CD4-positive, alpha-beta T cell (primary cell): ENCODE measurements at regions not wholly inside any gene's neighbourhood (a gene's known extent, or its start where the extent isn't known, plus 50 kb on each side); places are given as distances from the start of the nearest gene placed in this dataset.
"Not testable (repeated sequence)": the region's sequence is repeated elsewhere in the genome, so short reads cannot be mapped to it uniquely, and the experiment has no call there.

Experiments
- ATAC-seq: fragments of 200-7000 bp; cut with Tn5 transposase; one replicate; pipeline ENCODE4 v1.10.0; 2022; ENCODE audit warnings: mild to moderate bottlenecking; ENCODE audit not compliant: poor library complexity
- CTCF ChIA-PET: fragments of 350-600 bp; sonication (Branson Sonifier 250); formaldehyde crosslinking; loops from one replicate; lab custom pipeline; 2021; ENCODE audit warnings: antibody characterized with exemption, inconsistent platforms; lab: Charles Lee
- POLR2A ChIA-PET: fragments of 350-600 bp; sonication (Branson Sonifier 250); formaldehyde crosslinking; loops from one replicate; lab custom pipeline; 2021; ENCODE audit warnings: antibody characterized with exemption, inconsistent platforms; lab: Charles Lee
- DNase-seq, 14 experiments: peaks; one replicate each; pipeline ENCODE4 v3.0.0-alpha.2; 2013 to 2020; ENCODE audit warnings: mixed read lengths in 2 of 14
- H3K27ac ChIP-seq, 2 donors: one replicate each; pipeline versions ENCODE4 v1.5.1 to v1.7.0; 2013; ENCODE audit warnings: low read length in 2 of 2, low read depth in 1 of 2, mild to moderate bottlenecking in 1 of 2
- H3K27me3 ChIP-seq, 2 experiments: 1 replicate in 1 of 2; 2 replicates in 1 of 2; pipeline versions ENCODE4 v1.6.1 to v1.7.0; 2013; ENCODE audit warnings: low read length in 2 of 2, control low read depth in 1 of 2, mild to moderate bottlenecking in 1 of 2, moderate library complexity in 1 of 2; ENCODE audit not compliant: insufficient read depth in 2 of 2, control insufficient read depth in 1 of 2
- H3K36me3 ChIP-seq: one replicate; pipeline ENCODE4 v1.6.1; 2013; ENCODE audit warnings: low read length, control low read depth; ENCODE audit not compliant: insufficient read depth
- H3K4me1 ChIP-seq: one replicate; pipeline ENCODE4 v1.6.1; 2013; ENCODE audit warnings: low read length, control low read depth; ENCODE audit not compliant: insufficient read depth
- H3K4me3 ChIP-seq: one replicate; pipeline ENCODE4 v1.5.1; 2013; ENCODE audit warnings: mild to moderate bottlenecking, low read length, moderate library complexity
- H3K9me3 ChIP-seq, 2 experiments: 1 replicate in 1 of 2; 2 replicates in 1 of 2; pipeline versions ENCODE4 v1.6.1 to v1.7.0; 2013; ENCODE audit warnings: low read length in 2 of 2, mild to moderate bottlenecking in 2 of 2, control low read depth in 1 of 2, moderate library complexity in 1 of 2; ENCODE audit not compliant: control insufficient read depth in 1 of 2, insufficient read depth in 1 of 2
- H3K27ac Mint-ChIP-seq: one replicate; pipeline ENCODE4 v1.8.0; 2020; ENCODE audit warnings: mixed read lengths
- H3K27me3 Mint-ChIP-seq: one replicate; pipeline ENCODE4 v1.8.0; 2021; ENCODE audit warnings: mixed read lengths
- H3K36me3 Mint-ChIP-seq: one replicate; pipeline ENCODE4 v1.8.0; 2021; ENCODE audit warnings: low read depth, mixed read lengths
- H3K4me1 Mint-ChIP-seq: one replicate; pipeline ENCODE4 v1.8.0; 2021; ENCODE audit warnings: low read depth, mixed read lengths
- H3K4me3 Mint-ChIP-seq: one replicate; pipeline ENCODE4 v1.8.0; 2020; ENCODE audit warnings: mild to moderate bottlenecking, mixed read lengths
- H3K9me3 Mint-ChIP-seq: one replicate; pipeline ENCODE4 v1.8.0; 2020; ENCODE audit warnings: mixed read lengths
- intact Hi-C, 2 experiments: fragments of 100-400 bp; cut with DNase I in 1 of 2; cut with micrococcal nuclease in 1 of 2; formaldehyde crosslinking; loops; one replicate each; pipeline versions ENCODE4 v1.15.1 to v1.9.0; 2023 to 2025; cut with DNase I, micrococcal nuclease
- TF ChIP-seq, protein P1 (sequence below): fragments of 200-600 bp; IDR thresholded peaks from one replicate; pipeline ENCODE4 v1.8.0; 2022; ENCODE audit warnings: antibody characterized with exemption, mild to moderate bottlenecking

DNA sequence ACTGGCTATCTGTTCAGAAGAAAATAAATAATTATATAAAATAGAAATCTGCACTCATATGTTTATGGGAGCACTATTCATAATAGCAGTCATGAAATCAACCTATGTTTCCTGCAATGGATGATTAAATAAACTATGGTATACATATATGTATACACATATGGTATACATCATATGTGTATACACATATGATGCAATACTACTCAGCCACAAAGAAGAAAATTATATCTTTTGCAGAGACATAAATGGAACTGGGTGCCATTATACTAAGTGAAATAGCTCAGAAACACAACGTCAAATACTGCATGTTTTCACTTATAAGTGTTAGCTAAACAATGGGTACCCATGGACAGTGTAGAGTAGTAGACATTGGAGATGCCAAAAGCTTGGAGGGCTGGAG lies 381.2 kb upstream of the LRFN5 start:
- Mint-ChIP-seq H3K9me3 (peaks cover 5% of the 10 kb centered on the region), H3K27me3 (no peaks in the 10 kb centered on the region), H3K27ac (no peak overlapping the region), H3K4me1 (no peaks in the 10 kb centered on the region), H3K36me3 (no peaks in the 10 kb centered on the region), H3K4me3 (no peak overlapping the region)
- Histone ChIP-seq H3K36me3 (no peaks in the 10 kb centered on the region), H3K4me3 (no peak overlapping the region), H3K27ac (no peak overlapping the region), H3K27me3 (no peaks in the 10 kb centered on the region), H3K9me3 (no peaks in the 10 kb centered on the region), H3K4me1 (no peaks in the 10 kb centered on the region)
- TF ChIP-seq, protein P1, sequence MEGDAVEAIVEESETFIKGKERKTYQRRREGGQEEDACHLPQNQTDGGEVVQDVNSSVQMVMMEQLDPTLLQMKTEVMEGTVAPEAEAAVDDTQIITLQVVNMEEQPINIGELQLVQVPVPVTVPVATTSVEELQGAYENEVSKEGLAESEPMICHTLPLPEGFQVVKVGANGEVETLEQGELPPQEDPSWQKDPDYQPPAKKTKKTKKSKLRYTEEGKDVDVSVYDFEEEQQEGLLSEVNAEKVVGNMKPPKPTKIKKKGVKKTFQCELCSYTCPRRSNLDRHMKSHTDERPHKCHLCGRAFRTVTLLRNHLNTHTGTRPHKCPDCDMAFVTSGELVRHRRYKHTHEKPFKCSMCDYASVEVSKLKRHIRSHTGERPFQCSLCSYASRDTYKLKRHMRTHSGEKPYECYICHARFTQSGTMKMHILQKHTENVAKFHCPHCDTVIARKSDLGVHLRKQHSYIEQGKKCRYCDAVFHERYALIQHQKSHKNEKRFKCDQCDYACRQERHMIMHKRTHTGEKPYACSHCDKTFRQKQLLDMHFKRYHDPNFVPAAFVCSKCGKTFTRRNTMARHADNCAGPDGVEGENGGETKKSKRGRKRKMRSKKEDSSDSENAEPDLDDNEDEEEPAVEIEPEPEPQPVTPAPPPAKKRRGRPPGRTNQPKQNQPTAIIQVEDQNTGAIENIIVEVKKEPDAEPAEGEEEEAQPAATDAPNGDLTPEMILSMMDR: no peak
- ChIA-PET CTCF (no interaction called here), POLR2A (no interaction called here)
- ATAC-seq (no peak), DNase-seq (no peak)
- intact Hi-C loops: no loop called here

DNA sequence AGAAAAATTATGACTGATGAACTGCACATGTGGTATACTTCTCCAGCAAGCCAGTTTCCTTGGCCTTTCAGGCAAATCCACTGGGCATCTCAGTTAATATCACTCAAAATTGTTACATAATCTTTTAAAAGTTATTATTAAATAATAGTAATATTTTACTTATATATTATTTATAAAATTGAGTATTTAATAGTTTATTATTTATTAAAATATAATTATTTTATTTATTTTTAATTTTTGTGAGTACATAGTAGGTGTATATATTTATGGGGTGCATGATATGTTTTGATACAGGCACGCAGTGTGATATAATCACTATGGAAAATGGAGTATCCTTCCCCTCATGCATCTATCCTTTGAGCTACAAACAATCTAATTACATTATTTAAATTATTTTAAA lies 384.1 kb upstream of the LRFN5 start:
- Mint-ChIP-seq H3K27ac (no peak overlapping the region), H3K9me3 (peaks cover 11% of the 10 kb centered on the region), H3K4me3 (no peak overlapping the region), H3K36me3 (no peaks in the 10 kb centered on the region), H3K4me1 (no peaks in the 10 kb centered on the region), H3K27me3 (no peaks in the 10 kb centered on the region)
- Histone ChIP-seq H3K4me1 (no peaks in the 10 kb centered on the region), H3K9me3 (no peaks in the 10 kb centered on the region), H3K36me3 (no peaks in the 10 kb centered on the region), H3K4me3 (no peak overlapping the region), H3K27me3 (no peaks in the 10 kb centered on the region), H3K27ac (no peak overlapping the region)
- TF ChIP-seq, protein P1: no peak
- ATAC-seq (no peak), DNase-seq (no peak)
- ChIA-PET POLR2A (no interaction called here), CTCF (no interaction called here)
- intact Hi-C loops: no loop called here

DNA sequence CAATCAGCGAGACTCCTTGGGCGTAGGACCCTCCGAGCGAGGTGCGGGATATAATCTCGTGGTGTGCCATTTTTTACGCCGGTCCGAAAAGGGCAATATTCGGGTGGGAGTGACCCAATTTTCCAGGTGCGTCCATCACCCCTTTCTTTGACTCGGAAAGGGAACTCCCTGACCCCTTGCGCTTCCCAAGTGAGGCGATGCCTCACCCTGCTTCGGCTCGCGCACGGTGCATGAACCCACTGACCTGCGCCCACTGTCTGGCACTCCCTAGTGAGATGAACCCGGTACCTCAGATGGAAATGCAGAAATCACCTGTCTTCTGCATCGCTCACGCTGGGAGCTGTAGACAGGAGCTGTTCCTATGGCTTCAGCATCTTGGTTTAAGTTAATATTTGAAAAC lies 391.7 kb upstream of the LRFN5 start:
- DNase-seq, POLR2A ChIA-PET, H3K27ac ChIP-seq, H3K9me3 ChIP-seq, H3K36me3 ChIP-seq, H3K27ac Mint-ChIP-seq, H3K4me3 Mint-ChIP-seq, CTCF ChIA-PET, H3K27me3 ChIP-seq, ATAC-seq, H3K4me1 ChIP-seq, H3K4me1 Mint-ChIP-seq, intact Hi-C loops, H3K36me3 Mint-ChIP-seq, H3K4me3 ChIP-seq, H3K27me3 Mint-ChIP-seq: not testable (repeated sequence)
- peaks cover 10% of the 10 kb centered on the region for H3K9me3 Mint-ChIP-seq

DNA sequence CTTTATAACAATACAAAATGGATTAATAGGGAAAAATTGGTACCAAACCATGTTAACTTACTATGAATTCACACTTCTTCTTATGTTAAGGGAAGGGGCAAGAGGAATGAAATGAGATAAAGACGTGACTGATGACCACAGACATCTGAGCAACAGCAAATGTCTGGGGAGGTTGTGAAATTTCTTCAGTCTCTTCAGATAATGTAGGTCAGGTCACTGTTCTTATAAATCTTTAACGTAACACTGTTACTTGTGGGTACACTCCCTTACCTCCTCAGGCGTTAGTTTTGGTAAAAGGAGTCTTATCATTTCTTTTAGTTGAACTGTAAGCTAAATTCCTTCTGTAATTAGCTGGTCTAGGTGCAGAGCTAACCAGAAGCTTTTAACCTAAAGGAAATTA lies 405.0 kb upstream of the LRFN5 start:
- Histone ChIP-seq H3K9me3 (no peaks in the 10 kb centered on the region), H3K4me3 (no peak overlapping the region), H3K27me3 (no peaks in the 10 kb centered on the region), H3K4me1 (no peaks in the 10 kb centered on the region), H3K36me3 (no peaks in the 10 kb centered on the region), H3K27ac (no peak overlapping the region)
- ATAC-seq (no peak), DNase-seq (no peak)
- POLR2A ChIA-PET: no interaction called here
- TF ChIP-seq, protein P1: no peak
- no peak overlapping the region for H3K4me3 Mint-ChIP-seq
- no peaks in the 10 kb centered on the region for H3K36me3 Mint-ChIP-seq
- peaks cover 2% of the 10 kb centered on the region for H3K9me3 Mint-ChIP-seq
- CTCF ChIA-PET: no interaction called here
- H3K27me3 Mint-ChIP-seq: no peaks in the 10 kb centered on the region
- no peak overlapping the region for H3K27ac Mint-ChIP-seq
- intact Hi-C loops: no loop called here
- H3K4me1 Mint-ChIP-seq: no peaks in the 10 kb centered on the region
